Neutrophil (primary cell): ENCODE measurements at regions not wholly inside any gene's neighbourhood (a gene's known extent, or its start where the extent isn't known, plus 50 kb on each side); places are given as distances from the start of the nearest gene placed in this dataset.

Experiments
- H3K27ac ChIP-seq: fragments of 200-600 bp; sonication (generic); 2 replicates; pipeline ENCODE4 v1.5.1; 2016; ENCODE audit warnings: mild to moderate bottlenecking, moderate library complexity
- H3K27me3 ChIP-seq: fragments of 200-600 bp; sonication (generic); 2 replicates; pipeline ENCODE4 v1.6.0; 2016; ENCODE audit warnings: mild to moderate bottlenecking
- H3K36me3 ChIP-seq: fragments of 200-600 bp; sonication (generic); 2 replicates; pipeline ENCODE4 v1.5.1; 2017
- H3K4me1 ChIP-seq, 2 experiments: fragments of 200-600 bp in 1 of 2; sonication (generic) in 1 of 2; 1 replicate in 1 of 2; 2 replicates in 1 of 2; pipeline versions ENCODE4 v1.5.1 to v1.6.1; 2013 to 2016; ENCODE audit warnings: low read depth in 1 of 2, low read length in 1 of 2, mild to moderate bottlenecking in 1 of 2, moderate library complexity in 1 of 2; ENCODE audit not compliant: control insufficient read depth in 1 of 2, insufficient read depth in 1 of 2
- H3K4me3 ChIP-seq, 2 experiments: fragments of 200-600 bp in 1 of 2; sonication (generic) in 1 of 2; 1 replicate in 1 of 2; 2 replicates in 1 of 2; pipeline ENCODE4 v1.5.1; 2013 to 2016; ENCODE audit warnings: low read depth in 1 of 2, low read length in 1 of 2, mild to moderate bottlenecking in 1 of 2, moderate library complexity in 1 of 2
- H3K9me3 ChIP-seq: fragments of 200-600 bp; sonication (generic); 2 replicates; pipeline ENCODE4 v1.5.1; 2016
- CTCF ChIP-seq: fragments of 200-600 bp; sonication (generic); IDR thresholded peaks from 2 replicates; pipeline ENCODE4 v1.5.1; 2016; ENCODE audit warnings: antibody characterized with exemption

GRCh38 chr10:78335371-78335690 lies 301.7 kb downstream of the RPS24 start:
- TF ChIP-seq CTCF = no peak
- Histone ChIP-seq H3K27me3 (no peaks in the 10 kb centered on the region), H3K9me3 (no peaks in the 10 kb centered on the region), H3K36me3 (no peaks in the 10 kb centered on the region), H3K4me1 (no peaks in the 10 kb centered on the region), H3K27ac (no peak overlapping the region), H3K4me3 (no peak overlapping the region)

- no peak overlapping the region for H3K4me3 ChIP-seq
- TF ChIP-seq CTCF = no peak
- H3K9me3 ChIP-seq = no peaks in the 10 kb centered on the region
- H3K27me3 ChIP-seq = no peaks in the 10 kb centered on the region
- no peak overlapping the region for H3K27ac ChIP-seq
- H3K36me3 ChIP-seq = no peaks in the 10 kb centered on the region
- no peaks in the 10 kb centered on the region for H3K4me1 ChIP-seq
Observed at GRCh38 chr10:78335691-78336401, 302.2 kb downstream of the RPS24 start.

- Histone ChIP-seq H3K4me3 (no peak overlapping the region), H3K36me3 (no peaks in the 10 kb centered on the region), H3K27ac (no peak overlapping the region), H3K27me3 (no peaks in the 10 kb centered on the region), H3K9me3 (no peaks in the 10 kb centered on the region), H3K4me1 (no peaks in the 10 kb centered on the region)
- TF ChIP-seq CTCF = no peak
Observed at GRCh38 chr10:78336402-78336791, 302.7 kb downstream of the RPS24 start.

DNA sequence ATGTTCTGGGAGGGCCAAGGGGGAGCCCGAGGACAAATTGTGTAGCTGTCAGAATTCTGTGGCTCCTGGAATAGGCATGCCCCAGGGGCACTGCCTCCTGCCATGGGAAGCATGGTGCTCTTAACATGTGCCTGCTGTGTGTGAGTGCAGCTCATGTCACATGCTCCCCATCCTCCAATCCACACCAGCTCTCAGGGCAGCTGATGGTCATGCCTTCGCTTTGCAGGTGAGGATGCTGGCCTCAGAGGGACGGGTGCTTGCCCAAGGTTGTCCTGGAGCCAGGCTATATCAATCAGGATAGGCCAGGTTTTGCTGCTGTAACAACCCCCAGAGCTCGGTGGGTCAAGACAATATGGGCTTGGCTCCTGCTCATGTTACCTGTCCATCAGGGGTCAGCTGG lies 303.4 kb downstream of the RPS24 start:
- no peaks in the 10 kb centered on the region for H3K4me1 ChIP-seq
- H3K27ac ChIP-seq = no peak overlapping the region
- H3K9me3 ChIP-seq = no peaks in the 10 kb centered on the region
- no peak for TF ChIP-seq CTCF
- no peak overlapping the region for H3K4me3 ChIP-seq
- H3K27me3 ChIP-seq = no peaks in the 10 kb centered on the region
- no peaks in the 10 kb centered on the region for H3K36me3 ChIP-seq

DNA sequence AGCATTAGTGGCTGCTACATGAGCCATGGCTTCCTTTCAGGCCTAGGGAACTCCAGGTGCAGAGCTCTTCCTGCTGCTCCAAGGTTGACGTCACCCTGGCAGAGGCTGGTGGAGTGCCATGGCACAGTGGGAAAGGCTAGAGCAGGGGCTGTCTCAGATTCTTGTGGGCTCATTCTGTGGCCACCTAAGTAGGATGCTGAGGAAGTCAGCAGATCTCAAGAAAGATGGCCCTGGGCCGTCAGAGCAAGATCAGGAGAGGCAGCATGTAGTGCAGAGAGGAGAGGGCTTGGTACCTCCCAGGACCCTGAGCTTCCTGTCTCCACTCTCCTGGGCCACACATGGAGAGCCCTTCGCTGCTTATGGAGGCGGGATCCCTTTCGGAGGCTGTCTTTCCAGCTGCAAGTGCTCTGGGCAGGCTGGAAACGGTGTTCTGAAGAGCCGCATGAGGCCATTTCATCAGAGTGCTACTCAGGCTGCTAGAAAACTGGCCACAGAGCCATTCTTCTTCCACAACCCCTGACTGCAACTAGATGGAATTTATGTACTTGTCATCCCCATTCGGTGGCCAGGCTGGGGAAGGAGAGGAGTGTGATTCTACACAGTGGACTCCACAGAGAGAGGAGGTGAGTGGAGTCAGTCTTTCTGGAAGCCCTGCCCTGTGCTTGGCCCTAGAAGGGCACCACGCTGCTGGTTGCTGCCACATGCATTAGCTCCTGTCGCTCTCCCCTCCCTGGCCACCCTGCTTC lies 304.2 kb downstream of the RPS24 start:
- no peaks in the 10 kb centered on the region for H3K36me3 ChIP-seq
- no peak for TF ChIP-seq CTCF
- H3K9me3 ChIP-seq = no peaks in the 10 kb centered on the region
- H3K4me3 ChIP-seq = no peak overlapping the region
- no peak overlapping the region for H3K27ac ChIP-seq
- no peaks in the 10 kb centered on the region for H3K4me1 ChIP-seq
- H3K27me3 ChIP-seq = no peaks in the 10 kb centered on the region
